Thoracic aorta (tissue), 2 donors: ENCODE measurements at regions not wholly inside any gene's neighbourhood (a gene's known extent, or its start where the extent isn't known, plus 50 kb on each side); places are given as distances from the start of the nearest gene placed in this dataset.

Experiments used
- ATAC-seq: fragments of 150-250 bp; one replicate; pipeline ENCODE4 v1.8.0; 2017; ENCODE audit warnings: low read depth; ENCODE audit not compliant: insufficient number of reproducible peaks, low FRiP score
- DNase-seq: peaks from one replicate; pipeline ENCODE4 v3.0.0-alpha.2; 2020; ENCODE audit warnings: low spot score
- H3K27ac ChIP-seq, 2 donors: fragments of 200-600 bp; sonication (generic); 1 replicate in 1 of 2; 2 replicates in 1 of 2; pipeline ENCODE4 v1.5.1; 2016; ENCODE audit warnings: mild to moderate bottlenecking in 2 of 2, moderate library complexity in 2 of 2
- H3K27me3 ChIP-seq: fragments of 200-600 bp; sonication (generic); replicated peaks from 2 replicates; pipeline ENCODE4 v1.6.0; 2016; ENCODE audit warnings: mild to moderate bottlenecking; ENCODE audit not compliant: insufficient read depth
- H3K36me3 ChIP-seq: fragments of 200-600 bp; sonication (generic); one replicate; pipeline ENCODE4 v1.5.1; 2016
- H3K4me1 ChIP-seq, 2 donors: fragments of 200-600 bp; sonication (generic); 1 replicate in 1 of 2; 2 replicates in 1 of 2; pipeline versions ENCODE4 v1.5.1 to v1.6.0; 2016; ENCODE audit warnings: low read depth in 2 of 2, mild to moderate bottlenecking in 1 of 2; ENCODE audit not compliant: control insufficient read depth in 1 of 2
- H3K4me3 ChIP-seq: fragments of 200-600 bp; sonication (generic); 2 replicates; pipeline ENCODE4 v1.5.1; 2016; ENCODE audit warnings: mild to moderate bottlenecking
- H3K9me3 ChIP-seq: fragments of 200-600 bp; sonication (generic); 2 replicates; pipeline ENCODE4 v1.5.1; 2016
- TF ChIP-seq, protein P1 (sequence below): fragments of 200-600 bp; sonication (generic); IDR thresholded peaks from one replicate; pipeline ENCODE4 v1.5.1; 2019; ENCODE audit warnings: antibody characterized with exemption

- no peaks in the 10 kb centered on the region for H3K4me1 ChIP-seq
Measured at GRCh38 chr5:143898381-143898780, 86.4 kb downstream of the HMHB1 start.

GRCh38 chr5:143898916-143899591 lies 87.1 kb downstream of the HMHB1 start:
- Histone ChIP-seq H3K36me3 (no peaks in the 10 kb centered on the region), H3K27ac (no peak overlapping the region), H3K4me3 (no peak overlapping the region), H3K9me3 (no peaks in the 10 kb centered on the region), H3K27me3 (no peaks in the 10 kb centered on the region), H3K4me1 (no peaks in the 10 kb centered on the region)
- TF ChIP-seq, protein P1, sequence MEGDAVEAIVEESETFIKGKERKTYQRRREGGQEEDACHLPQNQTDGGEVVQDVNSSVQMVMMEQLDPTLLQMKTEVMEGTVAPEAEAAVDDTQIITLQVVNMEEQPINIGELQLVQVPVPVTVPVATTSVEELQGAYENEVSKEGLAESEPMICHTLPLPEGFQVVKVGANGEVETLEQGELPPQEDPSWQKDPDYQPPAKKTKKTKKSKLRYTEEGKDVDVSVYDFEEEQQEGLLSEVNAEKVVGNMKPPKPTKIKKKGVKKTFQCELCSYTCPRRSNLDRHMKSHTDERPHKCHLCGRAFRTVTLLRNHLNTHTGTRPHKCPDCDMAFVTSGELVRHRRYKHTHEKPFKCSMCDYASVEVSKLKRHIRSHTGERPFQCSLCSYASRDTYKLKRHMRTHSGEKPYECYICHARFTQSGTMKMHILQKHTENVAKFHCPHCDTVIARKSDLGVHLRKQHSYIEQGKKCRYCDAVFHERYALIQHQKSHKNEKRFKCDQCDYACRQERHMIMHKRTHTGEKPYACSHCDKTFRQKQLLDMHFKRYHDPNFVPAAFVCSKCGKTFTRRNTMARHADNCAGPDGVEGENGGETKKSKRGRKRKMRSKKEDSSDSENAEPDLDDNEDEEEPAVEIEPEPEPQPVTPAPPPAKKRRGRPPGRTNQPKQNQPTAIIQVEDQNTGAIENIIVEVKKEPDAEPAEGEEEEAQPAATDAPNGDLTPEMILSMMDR, result no peak
- ATAC-seq, result no peak
- no peak for DNase-seq

More at GRCh38 chr5:143898381-143898780, 86.4 kb downstream of the HMHB1 start:
- Histone ChIP-seq H3K36me3 (no peaks in the 10 kb centered on the region), H3K27ac (no peak overlapping the region), H3K9me3 (no peaks in the 10 kb centered on the region), H3K27me3 (no peaks in the 10 kb centered on the region), H3K4me3 (no peak overlapping the region)
- DNase-seq, result no peak
- ATAC-seq, result no peak
- TF ChIP-seq, protein P1, result no peak

DNA sequence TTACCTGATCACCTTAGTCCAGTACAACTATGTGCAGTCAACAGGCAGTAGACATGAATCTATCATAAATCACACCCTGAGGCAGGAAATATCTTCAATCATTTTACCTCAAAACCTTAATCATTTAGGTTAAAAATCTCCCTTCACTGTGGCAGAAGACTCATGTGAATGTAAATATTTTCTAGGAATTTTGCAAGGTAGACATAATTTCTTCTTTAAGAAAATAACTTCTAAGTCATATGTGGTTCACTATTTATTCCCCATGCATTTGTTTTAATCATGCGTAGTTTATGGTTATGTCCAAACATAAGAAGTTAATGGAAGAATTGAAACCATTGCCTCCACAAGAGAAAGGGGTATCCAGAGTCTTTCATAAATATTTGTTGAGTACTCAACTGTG lies 97.0 kb downstream of the HMHB1 start:
- no peak overlapping the region for H3K27ac ChIP-seq
- TF ChIP-seq, protein P1, result no peak
- DNase-seq (no peak), ATAC-seq (no peak)
- H3K9me3 ChIP-seq, result no peaks in the 10 kb centered on the region
- H3K27me3 ChIP-seq, result no peaks in the 10 kb centered on the region
- no peak overlapping the region for H3K4me3 ChIP-seq
- H3K36me3 ChIP-seq, result no peaks in the 10 kb centered on the region
- no peaks in the 10 kb centered on the region for H3K4me1 ChIP-seq

DNA sequence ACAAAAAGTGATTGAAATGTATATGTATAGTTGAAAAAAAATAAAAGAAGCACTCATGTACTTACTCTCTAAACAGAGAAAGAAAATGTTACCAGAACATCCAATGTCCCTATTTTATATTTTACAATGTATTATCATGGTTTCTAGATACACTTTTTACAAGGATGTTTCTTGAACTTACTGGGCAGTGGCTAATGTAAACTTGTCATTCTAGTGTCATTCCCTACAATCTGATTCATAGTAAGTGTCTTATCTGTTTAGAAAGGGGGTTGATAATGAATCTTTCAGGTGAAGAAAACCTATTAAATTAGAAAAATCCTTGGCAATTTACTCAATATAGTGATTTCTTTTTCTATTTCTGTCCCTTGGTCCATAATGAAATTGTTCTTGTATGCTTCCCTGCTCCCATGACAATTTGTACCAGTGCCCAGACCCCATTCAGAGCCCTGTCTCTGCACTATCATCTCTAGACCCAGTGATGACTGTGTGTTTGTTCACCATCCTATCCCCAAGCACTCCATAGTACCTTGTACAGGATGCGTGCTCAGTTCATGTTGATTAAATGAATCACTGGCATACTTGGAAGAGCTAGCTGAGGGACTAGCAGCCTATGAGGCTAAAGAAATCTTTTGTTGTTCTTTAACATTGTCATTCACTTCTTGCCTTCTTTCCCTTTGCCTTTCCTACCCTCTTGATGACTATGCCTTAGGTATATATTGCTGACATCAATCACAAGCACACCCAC lies 101.2 kb downstream of the HMHB1 start:
- no peak overlapping the region for H3K4me3 ChIP-seq
- TF ChIP-seq, protein P1, result no peak
- no peak for DNase-seq
- no peaks in the 10 kb centered on the region for H3K9me3 ChIP-seq
- H3K36me3 ChIP-seq, result no peaks in the 10 kb centered on the region
- H3K4me1 ChIP-seq, result no peaks in the 10 kb centered on the region
- H3K27me3 ChIP-seq, result no peaks in the 10 kb centered on the region
- no peak overlapping the region for H3K27ac ChIP-seq
- no peak for ATAC-seq

- Histone ChIP-seq H3K9me3 (no peaks in the 10 kb centered on the region), H3K36me3 (no peaks in the 10 kb centered on the region), H3K27ac (no peak overlapping the region), H3K27me3 (no peaks in the 10 kb centered on the region), H3K4me3 (no peak overlapping the region), H3K4me1 (no peaks in the 10 kb centered on the region)
- TF ChIP-seq, protein P1, result no peak
- ATAC-seq (no peak), DNase-seq (no peak)
Measured at GRCh38 chr5:143914756-143915155, 102.8 kb downstream of the HMHB1 start.
